GM21390 (cell line): ENCODE measurements at regions not wholly inside any gene's neighbourhood (a gene's known extent, or its start where the extent isn't known, plus 50 kb on each side); places are given as distances from the start of the nearest gene placed in this dataset.
A peak's percentile ranks its signal among the peaks of the same experiment; 100 is the strongest.
"Not testable (repeated sequence)": the region's sequence is repeated elsewhere in the genome, so short reads cannot be mapped to it uniquely, and the experiment has no call there.

ENCODE experiments used
- ATAC-seq: cut with Tn5 transposase; IDR thresholded peaks from one replicate; pipeline ENCODE4 v1.9.1; 2021; ENCODE audit not compliant: unreplicated experiment

GRCh38 chr3:6622712-6623111, 238.2 kb upstream of the GRM7 start:
- ATAC-seq: no peak

- ATAC-seq: no peak
Observed at GRCh38 chr3:6631376-6631775, 229.5 kb upstream of the GRM7 start.

DNA sequence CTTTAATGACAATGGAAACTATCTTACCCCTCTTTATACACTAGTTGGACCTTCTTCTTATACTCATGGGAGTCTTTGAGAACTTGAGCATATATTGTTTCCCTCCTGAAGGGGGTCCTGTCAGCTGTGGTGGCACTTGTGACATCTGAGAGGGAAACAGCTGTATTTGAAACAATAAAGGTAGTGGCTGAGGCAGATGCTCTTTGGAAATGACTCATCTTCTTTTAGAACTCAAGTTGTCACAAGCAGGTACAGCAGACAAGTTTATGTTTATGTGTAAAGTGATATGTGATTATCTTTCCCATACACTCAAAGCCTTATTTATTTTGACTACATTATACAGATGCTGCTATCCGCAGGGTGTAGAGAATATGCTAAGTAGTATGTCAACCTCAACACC, 220.0 kb upstream of the GRM7 start:
- no peak for ATAC-seq

DNA sequence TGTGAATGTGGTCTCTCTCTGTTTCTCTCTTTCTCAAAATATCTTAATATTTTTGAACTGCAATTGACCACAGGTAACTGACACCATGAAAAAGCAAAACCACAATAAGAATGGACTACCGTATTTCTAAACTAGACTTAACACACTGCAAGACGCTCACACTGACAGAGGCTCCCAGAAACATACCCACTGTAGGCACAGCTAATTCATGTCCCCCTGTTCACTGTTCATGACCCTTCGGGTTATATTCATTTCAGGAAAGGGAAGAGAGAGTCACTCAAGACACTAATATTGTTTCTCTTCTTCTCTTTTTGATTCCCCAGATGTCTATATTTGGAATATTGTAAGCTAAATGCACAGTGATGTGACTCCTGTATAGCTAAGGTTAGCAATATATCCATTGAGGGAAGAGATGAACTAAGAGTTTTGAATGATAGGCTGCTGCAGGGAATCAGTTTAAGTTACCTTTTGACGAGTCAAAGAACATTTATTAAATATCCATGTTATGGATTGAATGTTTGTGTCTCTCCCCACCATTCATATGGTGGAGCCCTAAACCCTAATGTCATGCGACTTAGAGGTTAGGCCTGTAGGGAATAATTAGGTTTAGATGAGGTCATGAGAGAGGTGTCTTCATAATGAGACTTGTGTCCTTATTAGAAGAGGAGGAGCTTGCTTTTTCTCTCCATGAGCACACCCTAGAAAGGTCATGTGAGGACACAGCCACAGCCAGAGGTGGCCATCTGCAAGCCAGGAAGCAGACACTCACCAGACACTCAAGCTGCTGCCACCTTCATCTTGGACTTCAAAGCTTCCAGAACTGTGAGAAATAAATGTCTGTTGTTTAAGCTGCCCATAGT, 216.6 kb upstream of the GRM7 start:
- ATAC-seq: peak; percentile 64

DNA sequence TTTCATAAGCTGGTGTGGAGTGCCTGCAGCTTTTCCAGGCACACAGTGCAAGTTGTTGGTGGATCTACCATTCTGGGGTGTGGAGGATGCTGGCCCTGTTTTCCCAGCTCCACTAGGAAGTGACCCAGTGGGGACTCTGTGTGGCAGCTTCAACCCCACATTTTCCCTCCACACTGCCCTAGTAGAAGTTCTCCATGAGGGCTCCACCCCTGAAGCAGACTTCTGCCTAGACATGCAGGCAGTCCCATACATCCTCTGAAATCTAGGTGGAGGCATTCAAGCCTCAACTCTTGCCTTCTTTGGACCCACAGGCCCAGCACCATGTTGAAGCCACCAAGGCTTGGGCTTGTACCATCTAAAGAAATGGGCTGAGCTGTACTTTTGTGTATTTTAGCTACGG, 206.2 kb upstream of the GRM7 start:
- ATAC-seq: no peak

DNA sequence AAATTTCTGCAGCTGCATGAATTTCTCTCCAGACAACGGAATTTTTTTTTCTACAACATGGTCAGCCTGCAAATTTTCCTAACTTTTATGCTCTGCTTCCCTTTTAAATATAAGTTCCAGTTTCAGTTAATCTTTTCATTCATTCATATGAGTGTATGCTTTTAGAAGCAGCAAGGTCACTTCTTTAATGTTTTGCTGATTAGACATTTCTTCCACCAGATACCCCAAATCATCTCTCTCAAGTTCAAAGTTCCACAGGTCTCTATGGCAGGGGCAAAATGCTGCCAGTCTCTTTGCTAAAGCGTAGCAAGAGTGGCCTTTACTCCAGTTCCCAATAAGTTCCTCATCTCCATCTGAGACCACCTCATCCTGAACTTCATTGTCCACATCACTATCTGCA, 205.6 kb upstream of the GRM7 start:
- no peak for ATAC-seq

DNA sequence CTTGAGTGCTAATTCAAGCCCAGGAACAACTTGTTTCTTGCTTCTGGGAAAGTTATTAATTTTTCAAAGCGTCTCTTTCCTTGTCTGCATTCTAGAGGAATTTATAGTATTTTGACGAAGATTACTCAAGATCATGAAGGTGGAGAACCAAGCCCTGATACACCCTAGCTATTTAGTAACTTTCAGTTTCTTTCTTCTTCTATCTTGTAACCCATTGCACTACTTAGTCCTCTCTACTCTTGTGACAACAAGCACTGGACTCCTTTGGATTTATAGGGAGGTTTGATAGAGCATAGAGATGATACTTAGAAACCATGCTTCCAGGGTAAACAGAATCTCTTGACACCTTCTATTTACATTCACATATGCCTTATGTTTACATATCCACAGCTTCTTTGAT, 203.3 kb upstream of the GRM7 start:
- no peak for ATAC-seq

DNA sequence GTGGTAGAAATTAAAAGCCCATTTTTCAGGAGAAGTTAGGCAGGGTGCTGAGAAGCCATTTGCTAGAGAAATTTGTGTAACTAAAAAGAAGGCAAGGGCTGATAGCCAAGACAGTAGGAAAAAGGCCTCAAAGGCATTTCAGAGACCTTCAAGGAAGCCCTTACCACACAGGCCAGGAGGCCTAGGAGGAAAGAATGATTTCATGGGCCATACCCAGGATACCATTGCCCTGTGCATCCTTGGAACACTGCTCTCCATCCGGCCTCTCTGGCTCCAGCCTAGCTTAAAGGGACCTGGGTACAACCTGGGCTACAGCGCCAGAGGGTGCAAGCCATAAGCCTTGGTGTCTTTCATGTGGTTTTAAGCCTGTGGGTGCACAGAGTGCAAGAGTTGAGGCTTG, 193.6 kb upstream of the GRM7 start:
- no peak for ATAC-seq

DNA sequence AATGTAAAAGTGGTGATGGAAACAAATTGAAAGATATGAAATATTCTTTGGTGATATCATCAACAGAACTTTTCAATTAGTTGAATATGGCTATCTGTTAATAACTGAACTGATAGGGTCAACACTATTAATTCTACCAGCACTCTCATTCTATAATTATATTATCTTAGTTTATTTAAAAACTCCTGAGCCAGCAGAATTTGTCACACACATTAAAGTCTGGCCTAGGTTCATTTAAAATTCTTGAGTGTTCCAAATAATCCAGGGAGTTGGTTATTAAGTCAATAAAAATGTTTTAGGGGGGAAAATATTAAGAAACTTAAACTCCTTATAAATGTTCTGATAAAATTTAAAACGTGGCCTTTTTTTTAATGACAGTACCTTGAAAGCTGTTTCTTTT, 189.6 kb upstream of the GRM7 start:
- ATAC-seq: no peak

DNA sequence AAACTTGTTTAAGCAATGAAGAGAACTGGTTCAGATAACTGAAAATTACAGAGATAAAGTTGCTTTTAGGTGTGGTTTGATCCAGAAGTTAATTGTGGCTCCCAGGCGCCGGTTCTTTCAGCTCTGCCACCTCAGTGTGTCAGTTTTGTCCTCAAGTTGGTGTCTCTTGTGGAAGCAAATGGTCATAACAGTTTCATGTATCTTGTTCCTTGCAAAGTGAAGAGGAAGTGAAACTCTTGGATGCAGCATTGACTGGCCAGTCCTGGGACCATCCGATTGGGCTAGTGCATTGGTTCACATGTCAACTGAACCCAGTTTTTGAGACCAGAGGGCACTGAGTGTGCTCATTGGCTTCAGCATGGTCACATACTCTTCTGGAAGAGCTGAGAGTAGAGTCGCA, 181.4 kb upstream of the GRM7 start:
- ATAC-seq: peak; percentile 40

- ATAC-seq: peak; percentile 93
Observed at GRCh38 chr3:6680119-6680806, 180.7 kb upstream of the GRM7 start.

GRCh38 chr3:6697285-6697684, 163.6 kb upstream of the GRM7 start:
- ATAC-seq: no peak

DNA sequence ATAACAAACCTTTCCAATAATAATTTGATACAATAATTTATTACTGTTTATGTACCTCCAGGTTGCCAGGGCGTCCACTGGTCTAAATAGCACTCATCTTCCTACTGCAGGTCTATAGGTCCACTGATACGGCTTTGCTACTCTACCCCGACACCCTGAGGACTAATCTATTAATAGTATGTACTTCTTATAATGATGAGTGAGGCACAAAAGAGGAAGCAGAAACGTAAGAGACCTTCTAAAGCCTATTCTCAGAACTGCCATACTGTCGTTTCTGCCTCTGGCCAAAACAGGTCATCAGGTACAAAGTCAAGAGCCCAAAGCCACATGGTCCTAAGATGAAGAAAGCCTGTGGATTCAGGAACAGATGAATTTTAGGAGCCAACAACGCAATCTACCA, 163.2 kb upstream of the GRM7 start:
- no peak for ATAC-seq

- ATAC-seq: not testable (repeated sequence)
Observed at GRCh38 chr3:6704817-6705216, 156.1 kb upstream of the GRM7 start.

GRCh38 chr3:6706777-6707176, 154.1 kb upstream of the GRM7 start:
- no peak for ATAC-seq

DNA sequence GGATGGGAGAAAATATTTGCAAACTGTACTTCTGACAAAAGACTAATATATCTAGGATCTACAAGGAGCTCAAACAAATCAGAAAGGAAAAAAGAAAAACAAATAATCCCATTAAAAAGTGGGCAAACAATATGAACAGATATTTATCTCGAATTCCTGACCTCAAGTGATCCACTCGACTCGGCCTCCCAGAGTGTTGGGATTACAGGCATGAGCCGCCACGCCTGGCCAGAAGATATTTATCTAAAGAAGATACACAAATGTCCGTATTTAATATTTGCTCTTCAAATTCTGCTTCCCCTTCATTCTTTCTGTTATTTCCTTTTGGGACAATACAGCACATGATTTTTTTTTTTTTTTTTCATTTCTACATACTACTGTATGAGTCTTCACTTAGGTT, 151.7 kb upstream of the GRM7 start:
- ATAC-seq: no peak

DNA sequence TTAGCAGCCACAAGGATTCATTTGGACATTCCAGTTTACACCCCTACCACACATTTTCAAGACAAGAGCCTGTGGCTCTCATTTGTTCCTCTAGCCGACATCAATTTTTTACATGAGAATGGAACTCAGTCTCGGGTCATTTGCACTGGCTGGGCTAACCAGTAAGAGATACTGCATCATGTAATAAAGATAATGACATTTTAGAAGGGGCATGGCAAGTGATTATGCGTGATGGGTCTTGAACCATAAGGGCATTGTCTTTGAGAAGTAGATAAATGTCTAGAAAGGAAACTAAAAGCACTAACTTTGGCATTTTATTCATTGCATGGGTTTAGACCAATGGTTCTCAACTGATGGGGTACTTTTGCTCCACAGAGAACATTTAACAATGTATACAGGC, 146.0 kb upstream of the GRM7 start:
- ATAC-seq: no peak

- no peak for ATAC-seq
Observed at GRCh38 chr3:6716420-6716819, 144.5 kb upstream of the GRM7 start.

DNA sequence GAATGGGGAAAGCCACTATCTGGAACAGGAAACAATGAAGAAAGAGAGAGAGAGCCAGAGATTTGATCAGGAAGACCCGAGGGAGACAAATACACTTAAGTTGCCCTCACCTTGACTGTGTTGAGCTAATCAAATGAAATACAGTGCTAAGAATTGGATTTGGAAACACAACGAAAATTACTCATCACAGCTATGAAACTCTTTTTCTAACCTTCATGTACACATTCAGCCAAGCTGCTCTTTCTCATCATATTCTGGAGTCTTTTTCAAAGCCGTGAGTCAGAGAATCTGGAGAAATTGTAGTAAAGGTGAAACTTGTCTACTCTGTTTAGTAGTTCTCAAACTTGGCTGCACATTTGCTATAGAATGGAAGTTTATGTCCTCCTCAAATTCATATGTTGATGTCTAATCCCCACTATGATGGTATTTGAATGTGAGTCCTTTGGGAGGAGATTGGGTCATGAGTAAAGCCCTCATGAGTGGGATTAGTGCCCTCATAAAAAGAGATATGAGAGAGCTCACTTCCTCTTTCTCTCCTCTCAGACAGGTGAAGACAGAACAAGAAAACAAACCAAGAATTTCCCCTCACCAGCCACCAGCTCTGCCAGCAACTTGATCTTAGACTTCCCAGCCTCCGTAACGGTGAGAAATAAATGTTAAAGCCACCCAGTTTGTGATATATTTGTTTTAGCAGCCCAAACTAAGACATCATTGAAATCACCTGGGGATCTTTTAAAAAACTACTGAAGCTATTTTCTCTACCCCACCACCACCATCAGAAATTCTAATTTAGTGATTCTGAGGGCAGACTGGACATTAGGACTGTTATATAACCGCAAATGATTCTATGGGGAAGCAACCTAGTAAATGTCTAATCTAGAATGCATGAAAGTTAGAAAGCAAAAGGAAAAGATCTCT, 143.6 kb upstream of the GRM7 start:
- ATAC-seq: peak; percentile 92

GRCh38 chr3:6719999-6720398, 140.9 kb upstream of the GRM7 start:
- no peak for ATAC-seq

- no peak for ATAC-seq
Observed at GRCh38 chr3:6721491-6721890, 139.4 kb upstream of the GRM7 start.

GRCh38 chr3:6723205-6723604, 137.7 kb upstream of the GRM7 start:
- ATAC-seq: no peak
